HEK293T (cell line): ENCODE measurements at regions not wholly inside any gene's neighbourhood (a gene's known extent, or its start where the extent isn't known, plus 50 kb on each side); places are given as distances from the start of the nearest gene placed in this dataset.

Source experiments
- CTCF ChIA-PET: fragments of 350-600 bp; formaldehyde crosslinking; extraction: SDS; loops from one replicate; lab custom pipeline; 2021; ENCODE audit warnings: antibody characterized with exemption, inconsistent platforms; lab: Yijun Ruan, JAX
- POLR2A ChIA-PET: fragments of 350-600 bp; formaldehyde crosslinking; extraction: SDS; loops from one replicate; lab custom pipeline; 2020; ENCODE audit warnings: antibody characterized with exemption, inconsistent platforms; lab: Yijun Ruan, JAX
- DNase-seq: peaks from one replicate; pipeline ENCODE4 v3.0.0; 2012; ENCODE audit warnings: mixed read lengths; ENCODE audit errors: extremely low spot score
- ARNT ChIP-seq: fragments of 450-650 bp; IDR thresholded peaks from 2 replicates; pipeline ENCODE4 v1.6.1; 2017; ENCODE audit warnings: mild to moderate bottlenecking
- BHLHE40 ChIP-seq: fragments of 450-650 bp; IDR thresholded peaks from 2 replicates; pipeline ENCODE4 v1.6.1; 2016; ENCODE audit warnings: mild to moderate bottlenecking, moderate library complexity, borderline replicate concordance
- CTBP1 ChIP-seq: fragments of 450-650 bp; IDR thresholded peaks from 2 replicates; pipeline ENCODE4 v1.6.1; 2016; ENCODE audit warnings: borderline replicate concordance
- ELF4 ChIP-seq: fragments of 450-650 bp; IDR thresholded peaks from 2 replicates; pipeline ENCODE4 v1.6.1; 2017; ENCODE audit warnings: antibody characterized with exemption
- FOXA1 ChIP-seq: fragments of 450-650 bp; IDR thresholded peaks from 2 replicates; pipeline ENCODE4 v1.6.1; 2016; ENCODE audit warnings: mild to moderate bottlenecking
- FOXK2 ChIP-seq: fragments of 450-650 bp; IDR thresholded peaks from 2 replicates; pipeline ENCODE4 v1.6.1; 2016; ENCODE audit warnings: mild to moderate bottlenecking
- FOXM1 ChIP-seq: fragments of 450-650 bp; IDR thresholded peaks from 2 replicates; pipeline ENCODE4 v1.6.1; 2017; ENCODE audit warnings: mild to moderate bottlenecking, borderline replicate concordance
- HDGF ChIP-seq: fragments of 450-650 bp; IDR thresholded peaks from 2 replicates; pipeline ENCODE4 v1.6.1; 2017; ENCODE audit warnings: antibody characterized with exemption, borderline replicate concordance
- L3MBTL2 ChIP-seq: fragments of 450-650 bp; conservative IDR thresholded peaks from 2 replicates; pipeline ENCODE4 v1.6.1; 2016; ENCODE audit warnings: mild to moderate bottlenecking
- LEF1 ChIP-seq: fragments of 450-650 bp; IDR thresholded peaks from 2 replicates; pipeline ENCODE4 v1.6.1; 2017; ENCODE audit warnings: mild to moderate bottlenecking, borderline replicate concordance
- NFRKB ChIP-seq: fragments of 450-650 bp; IDR thresholded peaks from 2 replicates; pipeline ENCODE4 v1.6.1; 2016; ENCODE audit warnings: mild to moderate bottlenecking, moderate library complexity
- SP1 ChIP-seq: fragments of 450-650 bp; IDR thresholded peaks from 2 replicates; pipeline ENCODE4 v1.6.1; 2017
- SUZ12 ChIP-seq: fragments of 450-650 bp; IDR thresholded peaks from 2 replicates; pipeline ENCODE4 v1.6.1; 2016; ENCODE audit warnings: mild to moderate bottlenecking
- TARDBP ChIP-seq: fragments of 450-650 bp; IDR thresholded peaks from 2 replicates; pipeline ENCODE4 v1.6.1; 2016
- ZNF384 ChIP-seq: fragments of 450-650 bp; IDR thresholded peaks from 2 replicates; pipeline ENCODE4 v1.6.1; 2016
- TF ChIP-seq, protein P1 (sequence below): fragments of 450-650 bp; IDR thresholded peaks from 2 replicates; pipeline ENCODE4 v1.6.1; 2016

DNA sequence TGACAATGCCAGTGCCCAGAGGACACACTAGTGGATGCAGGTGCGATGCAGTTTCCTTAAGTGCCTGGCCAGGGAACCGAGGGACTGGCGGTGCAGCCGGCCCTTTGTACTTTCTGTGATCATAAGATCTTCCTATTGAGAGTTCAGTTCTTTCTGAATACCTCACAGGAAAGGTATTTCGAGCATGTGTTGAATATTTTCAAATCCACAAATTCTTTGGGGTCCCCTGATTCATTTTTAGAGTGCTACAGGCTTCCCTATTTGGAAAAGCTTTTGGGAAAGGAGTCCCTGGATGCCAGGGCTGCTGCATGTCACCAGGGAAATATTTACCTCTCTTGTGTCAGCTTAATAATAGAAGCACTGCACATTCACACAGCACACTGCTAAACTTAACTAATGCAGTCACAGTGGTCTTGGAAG, 281.5 kb downstream of the GADD45G start:
- CTCF ChIA-PET = no interaction called here
- TF ChIP-seq CTBP1 (no peak), LEF1 (no peak), FOXK2 (no peak), TARDBP (no peak), ELF4 (no peak), L3MBTL2 (no peak), SP1 (no peak), FOXA1 (no peak), HDGF (no peak), ARNT (no peak), SUZ12 (no peak), FOXM1 (no peak), NFRKB (no peak), BHLHE40 (no peak), ZNF384 (no peak)
- TF ChIP-seq, protein P1, sequence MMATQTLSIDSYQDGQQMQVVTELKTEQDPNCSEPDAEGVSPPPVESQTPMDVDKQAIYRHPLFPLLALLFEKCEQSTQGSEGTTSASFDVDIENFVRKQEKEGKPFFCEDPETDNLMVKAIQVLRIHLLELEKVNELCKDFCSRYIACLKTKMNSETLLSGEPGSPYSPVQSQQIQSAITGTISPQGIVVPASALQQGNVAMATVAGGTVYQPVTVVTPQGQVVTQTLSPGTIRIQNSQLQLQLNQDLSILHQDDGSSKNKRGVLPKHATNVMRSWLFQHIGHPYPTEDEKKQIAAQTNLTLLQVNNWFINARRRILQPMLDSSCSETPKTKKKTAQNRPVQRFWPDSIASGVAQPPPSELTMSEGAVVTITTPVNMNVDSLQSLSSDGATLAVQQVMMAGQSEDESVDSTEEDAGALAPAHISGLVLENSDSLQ = no peak
- POLR2A ChIA-PET = no interaction called here
- no peak for DNase-seq

DNA sequence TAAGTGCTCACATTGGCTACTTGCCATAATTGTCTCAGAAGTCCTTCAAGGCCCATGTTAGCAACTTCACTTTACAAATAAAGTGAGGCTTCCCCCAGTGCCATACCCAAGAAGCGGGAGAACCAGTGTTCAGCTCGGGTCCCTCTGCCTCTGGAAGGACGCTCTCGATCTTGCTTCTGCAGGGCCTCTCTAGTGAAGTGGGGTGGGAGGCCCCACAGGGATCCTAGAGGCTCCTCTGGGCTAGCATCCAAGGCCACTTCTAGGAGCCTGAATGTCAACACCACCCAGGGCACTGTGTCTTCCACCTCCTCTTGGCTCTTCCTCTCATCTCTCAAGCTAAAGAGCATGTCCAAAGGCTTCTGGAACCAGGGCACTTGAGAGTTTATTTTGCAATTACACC, 282.5 kb downstream of the GADD45G start:
- DNase-seq = no peak
- TF ChIP-seq LEF1 = no peak
- TF ChIP-seq FOXK2 = no peak
- no peak for TF ChIP-seq BHLHE40
- TF ChIP-seq CTBP1 = no peak
- no peak for TF ChIP-seq ELF4
- TF ChIP-seq, protein P1 = no peak
- no peak for TF ChIP-seq ARNT
- ChIA-PET POLR2A (no interaction called here), CTCF (no interaction called here)

DNA sequence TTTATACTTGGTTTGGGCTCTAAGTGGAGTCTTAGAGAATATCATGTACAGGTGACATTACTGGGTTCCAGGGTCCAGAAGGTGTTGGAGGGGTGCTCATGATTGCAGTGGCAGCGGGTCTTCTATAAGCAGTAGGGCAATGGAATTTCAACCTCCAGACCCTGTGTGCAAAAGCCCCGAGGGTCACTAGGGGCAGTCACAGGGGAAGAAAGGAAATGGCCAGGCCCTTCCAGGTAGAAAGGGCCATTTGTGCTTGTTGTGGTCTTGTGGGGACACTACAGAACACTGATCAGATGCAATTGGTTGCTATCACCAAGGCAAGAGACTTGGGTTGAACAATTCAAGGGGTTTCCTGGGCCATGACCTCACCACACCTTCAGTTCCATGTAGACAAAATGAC, 283.4 kb downstream of the GADD45G start:
- DNase-seq = no peak
- CTCF ChIA-PET = no interaction called here
- TF ChIP-seq FOXA1 (no peak), ELF4 (no peak)
- POLR2A ChIA-PET = no interaction called here

DNA sequence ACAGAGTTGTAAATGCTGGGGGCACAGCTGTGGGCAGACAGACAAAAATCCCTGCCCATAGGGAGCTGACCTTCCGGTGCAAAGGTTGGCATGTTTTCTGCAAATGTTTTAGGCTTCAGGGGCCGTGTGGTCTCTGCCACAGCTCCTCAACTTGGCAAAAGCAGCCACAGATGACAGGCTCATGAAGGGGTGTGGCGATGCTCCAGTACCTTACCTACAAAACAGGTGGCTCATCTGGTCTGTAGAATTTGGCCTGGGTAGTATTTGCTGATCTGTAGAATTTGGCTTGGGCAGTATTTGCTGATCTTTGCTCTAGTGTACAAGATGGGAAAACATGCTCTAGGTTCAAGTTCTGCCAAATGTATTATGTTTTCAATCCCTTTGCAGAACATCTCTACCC, 283.9 kb downstream of the GADD45G start:
- CTCF ChIA-PET = no interaction called here
- TF ChIP-seq L3MBTL2 (no peak), ARNT (no peak), TARDBP (no peak), SUZ12 (no peak), LEF1 (no peak)
- POLR2A ChIA-PET = no interaction called here
- no peak for DNase-seq

- DNase-seq = no peak
- ChIA-PET POLR2A (no interaction called here), CTCF (interaction anchor here (1.1 kb wide), 1 partner anchor 133 kb away, joined by 3 read pairs; no protein-coding TSS in a partner anchor)
- TF ChIP-seq FOXA1 (no peak), ZNF384 (no peak), LEF1 (no peak), FOXK2 (no peak), TARDBP (no peak), SUZ12 (no peak), ARNT (no peak), ELF4 (no peak), BHLHE40 (no peak), CTBP1 (no peak), SP1 (no peak), HDGF (no peak)
Observed at GRCh38 chr9:89889865-89890264, 285.1 kb downstream of the GADD45G start.

DNA sequence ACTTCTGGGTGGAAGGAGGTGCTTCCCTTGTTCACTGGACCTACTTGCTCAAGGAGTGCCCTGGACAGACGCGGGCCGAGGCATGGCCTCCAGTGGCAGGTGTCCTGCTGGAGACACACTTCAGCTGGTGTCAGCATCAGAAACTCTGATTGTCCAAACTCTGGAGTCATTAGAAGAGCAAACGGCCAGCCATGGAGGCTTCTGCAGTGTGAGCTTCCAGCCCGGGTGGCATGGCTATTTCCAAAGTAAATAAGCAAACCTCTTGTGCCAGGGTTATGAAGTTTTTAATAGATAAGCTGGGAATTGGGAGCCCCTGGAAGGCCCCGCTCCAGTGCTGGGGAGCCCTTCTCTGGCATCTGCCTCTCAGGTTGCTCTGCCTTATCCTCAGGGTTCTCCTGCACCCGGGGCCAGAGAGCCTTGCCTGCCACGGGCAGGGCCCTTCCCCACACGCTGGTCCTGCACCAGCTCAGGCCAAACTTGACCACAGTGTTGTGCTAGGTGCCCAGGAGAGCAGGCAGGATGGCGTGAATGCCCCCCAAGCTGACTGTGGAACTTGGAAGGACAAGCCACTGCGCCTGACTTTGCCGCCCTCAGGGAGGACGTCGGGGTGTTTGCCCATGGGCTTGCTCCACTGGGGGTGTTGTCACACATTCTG, 285.6 kb downstream of the GADD45G start:
- TF ChIP-seq HDGF (no peak), SUZ12 (no peak), ZNF384 (no peak), ELF4 (no peak), CTBP1 (no peak), FOXK2 (no peak), NFRKB (no peak), FOXM1 (no peak), L3MBTL2 (no peak), LEF1 (no peak), SP1 (no peak), FOXA1 (no peak), ARNT (no peak), TARDBP (no peak)
- TF ChIP-seq, protein P1 = no peak
- ChIA-PET POLR2A (no interaction called here), CTCF (interaction anchor here (1.1 kb wide), 1 partner anchor 134 kb away, joined by 3 read pairs; no protein-coding TSS in a partner anchor)
- DNase-seq = no peak
